ENCODE measurements at regions not wholly inside any gene's neighbourhood (a gene's known extent, or its start where the extent isn't known, plus 50 kb on each side); places are given as distances from the start of the nearest gene placed in this dataset.

DNA sequence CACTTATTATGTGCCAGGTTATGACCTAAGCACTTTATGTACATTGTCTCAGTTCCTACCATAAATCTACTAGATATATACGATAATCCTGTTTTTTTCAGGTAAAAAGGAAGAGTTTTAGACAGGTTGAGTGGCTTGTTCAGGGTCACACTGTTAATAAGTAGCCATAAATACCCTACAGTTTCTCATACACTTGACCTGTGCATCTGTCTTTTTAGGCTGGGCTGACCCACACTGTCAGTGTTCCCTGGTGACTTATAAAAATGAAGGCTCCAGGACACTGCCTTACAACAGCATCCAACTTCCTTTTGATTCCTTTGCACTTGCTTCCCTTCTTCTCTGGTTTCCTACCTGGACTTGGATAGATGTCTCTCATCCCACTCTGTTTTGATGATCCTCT lies 78.2 kb upstream of the PAQR3 start:
- DNase-seq: no peak

DNA sequence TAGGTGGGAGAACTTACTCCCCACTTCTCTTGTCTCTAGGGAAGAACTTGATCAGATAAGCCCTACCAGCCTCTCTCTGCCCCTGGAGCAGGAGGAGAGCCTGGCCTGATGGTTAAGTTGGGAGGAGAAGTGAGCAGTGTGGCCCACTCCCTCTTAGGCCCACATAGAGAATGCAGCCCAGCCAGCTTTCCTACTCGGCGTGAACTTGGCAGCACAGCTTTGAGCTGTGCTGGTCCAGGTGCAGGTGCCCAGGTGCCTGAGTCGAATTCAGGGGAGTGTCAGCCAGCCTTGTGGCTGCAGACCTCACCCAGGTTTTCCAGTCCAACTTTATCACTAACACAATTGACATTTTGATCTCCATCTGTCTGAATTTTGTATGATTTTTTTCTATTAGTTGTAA lies 77.6 kb upstream of the PAQR3 start:
- no peak for DNase-seq

DNA sequence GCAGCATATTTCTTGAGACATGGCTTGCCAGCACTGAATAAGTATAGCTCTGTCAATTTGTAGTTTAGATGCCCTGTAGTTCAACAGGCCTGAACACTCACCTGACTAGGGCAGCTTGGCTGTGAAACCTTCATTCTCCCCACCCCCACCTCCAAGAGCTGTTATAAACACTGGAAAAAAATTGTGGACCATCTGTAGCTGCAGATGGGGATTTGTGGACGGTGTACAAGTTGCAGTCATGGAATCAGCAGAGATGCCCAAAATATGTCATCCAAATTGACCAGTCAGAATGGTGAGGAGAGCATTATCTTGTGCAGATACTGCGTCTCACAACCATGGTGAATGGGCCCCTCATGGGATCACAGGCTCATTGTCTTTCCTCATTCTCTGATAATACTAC lies 76.2 kb upstream of the PAQR3 start:
- no peak for DNase-seq

DNA sequence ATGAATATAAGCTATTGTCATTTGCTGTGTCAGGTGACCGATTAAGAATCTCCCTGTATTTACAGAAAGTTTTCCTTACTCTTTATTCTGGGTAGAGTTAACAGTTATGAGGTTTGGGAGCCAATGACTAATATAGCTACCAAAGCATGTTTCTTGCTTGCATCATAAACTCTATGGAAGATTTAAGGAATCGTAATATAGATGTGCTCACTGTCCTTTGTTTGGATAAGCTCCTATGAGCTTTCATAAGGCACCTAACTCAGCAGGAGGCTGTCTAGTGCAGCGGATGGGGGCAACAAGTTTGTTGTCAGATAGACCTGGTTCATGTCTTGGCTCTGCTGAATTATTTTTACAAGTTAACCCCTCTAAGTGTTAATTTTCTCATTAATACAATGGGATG lies 75.0 kb upstream of the PAQR3 start:
- DNase-seq: no peak

DNA sequence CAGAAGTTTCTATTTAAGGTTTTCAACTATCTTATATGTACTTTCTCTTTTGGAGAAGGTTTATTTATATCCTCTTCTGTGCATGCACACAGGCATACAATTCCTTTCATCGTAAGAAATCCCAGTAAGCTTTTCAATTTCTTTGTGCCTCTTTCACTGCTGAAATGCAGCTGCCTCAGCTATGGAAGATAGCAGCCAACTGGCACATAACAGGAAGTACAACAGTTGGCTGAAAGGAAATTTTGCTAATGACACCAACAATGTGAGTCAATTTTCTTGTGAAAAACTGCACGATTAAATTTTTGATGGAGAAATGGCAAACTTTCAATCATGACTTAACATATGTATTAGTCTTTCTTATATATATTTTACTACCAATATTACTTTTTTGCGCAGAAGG lies 74.5 kb upstream of the PAQR3 start:
- no peak for DNase-seq

DNA sequence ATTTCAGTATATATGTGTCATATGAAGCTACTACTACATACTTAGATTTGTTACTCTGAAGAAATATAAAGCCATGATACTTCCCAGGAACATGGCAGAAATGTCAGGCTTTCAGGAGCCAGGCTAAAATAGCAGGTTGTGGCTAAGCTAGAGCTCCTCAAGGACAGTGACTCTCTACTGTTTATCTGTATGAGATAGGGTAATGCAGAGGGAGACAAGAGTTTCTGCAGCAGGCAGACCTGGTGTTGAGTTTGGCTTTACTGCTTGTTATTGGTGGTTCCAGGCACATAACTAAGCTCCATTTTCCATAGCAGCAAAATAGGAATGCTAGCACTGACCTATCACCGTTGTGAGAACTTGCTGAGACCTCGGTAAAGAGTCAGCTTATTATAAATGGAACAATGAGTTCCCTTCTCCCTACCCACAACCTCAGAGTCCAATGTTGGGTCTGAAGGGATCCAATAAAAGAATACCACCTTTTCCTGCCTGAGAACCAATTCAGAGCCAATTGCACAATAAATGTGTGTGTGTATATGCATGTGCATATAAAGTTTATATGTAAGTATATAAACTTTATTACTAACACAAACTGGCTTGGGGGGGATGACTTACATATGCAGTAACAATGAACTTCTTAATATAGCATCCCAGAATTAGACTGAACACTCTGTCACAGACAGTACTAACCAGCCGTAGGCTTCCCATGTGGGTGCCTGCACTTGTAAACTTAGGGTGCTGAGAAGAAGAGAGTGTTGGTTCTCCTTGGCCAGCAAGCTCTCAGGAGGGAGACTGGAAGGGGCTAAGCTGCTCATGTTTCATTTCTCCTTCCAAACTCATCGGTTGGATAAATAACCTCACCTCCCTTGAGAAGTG lies 51.9 kb upstream of the PAQR3 start:
- no peak for DNase-seq

DNA sequence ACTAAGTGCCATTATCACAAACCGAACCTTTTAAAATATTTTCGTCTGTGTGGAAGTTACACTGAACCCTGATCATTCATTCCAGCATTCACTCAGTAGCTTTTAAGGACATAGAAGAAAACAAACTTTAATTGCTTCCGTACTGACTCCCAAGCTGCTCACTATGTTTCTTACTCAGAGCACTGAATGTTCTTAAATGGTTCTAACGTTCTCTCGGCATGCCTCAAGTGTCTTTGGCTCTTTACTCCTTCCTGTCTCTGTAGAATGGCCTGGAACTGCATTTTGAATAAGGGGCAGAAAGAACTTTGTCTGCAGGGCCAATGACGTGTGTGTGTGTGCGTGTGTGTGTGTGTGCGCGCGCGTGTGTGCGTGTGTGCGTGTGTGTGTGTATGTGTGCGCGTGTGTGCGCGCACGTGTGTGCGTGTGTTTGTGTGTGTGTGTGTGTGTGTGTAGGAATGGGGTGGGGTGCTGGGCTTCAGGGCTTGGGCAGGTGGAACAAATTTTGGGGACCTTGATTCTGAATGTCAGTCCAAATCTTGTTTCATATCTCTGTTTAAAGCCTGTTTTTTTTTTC lies 50.5 kb upstream of the PAQR3 start:
- DNase-seq: no peak
